GM23338 (cell line): ENCODE measurements at regions not wholly inside any gene's neighbourhood (a gene's known extent, or its start where the extent isn't known, plus 50 kb on each side); places are given as distances from the start of the nearest gene placed in this dataset.

ENCODE experiments used
- ATAC-seq: fragments of 200-7000 bp; cut with Tn5 transposase; 3 replicates; pipeline ENCODE4 v1.9.1; 2020
- DNase-seq: peaks from one replicate; pipeline ENCODE4 v3.0.0-alpha.2; 2015; ENCODE audit warnings: low spot score
- H2AFZ ChIP-seq: fragments of 200-600 bp; sonication (generic); 2 replicates; pipeline ENCODE4 v1.8.0; 2016; ENCODE audit warnings: antibody characterized with exemption, mild to moderate bottlenecking, moderate library complexity
- H3F3A ChIP-seq: fragments of 200-600 bp; sonication (generic); replicated peaks from 2 replicates; pipeline ENCODE4 v1.8.0; 2017; ENCODE audit warnings: antibody characterized with exemption, mixed run types, low read depth
- H3K27ac ChIP-seq: fragments of 200-600 bp; sonication (generic); 2 replicates; pipeline ENCODE4 v1.6.1; 2016; ENCODE audit warnings: low read depth
- H3K27me3 ChIP-seq: fragments of 200-600 bp; sonication (generic); 2 replicates; pipeline ENCODE4 v1.8.0; 2016; ENCODE audit warnings: mild to moderate bottlenecking, mixed run types, moderate library complexity; ENCODE audit not compliant: insufficient read depth
- H3K36me3 ChIP-seq: fragments of 200-600 bp; sonication (generic); 2 replicates; pipeline ENCODE4 v1.8.0; 2016; ENCODE audit warnings: mild to moderate bottlenecking; ENCODE audit not compliant: insufficient read depth
- H3K4me1 ChIP-seq: fragments of 200-600 bp; sonication (generic); 2 replicates; pipeline ENCODE4 v1.8.0; 2016; ENCODE audit warnings: mild to moderate bottlenecking, moderate library complexity; ENCODE audit not compliant: insufficient read depth
- H3K4me2 ChIP-seq: fragments of 200-600 bp; sonication (generic); 2 replicates; pipeline ENCODE4 v1.7.1; 2017; ENCODE audit warnings: mixed run types
- H3K4me3 ChIP-seq: fragments of 200-600 bp; sonication (generic); 2 replicates; pipeline ENCODE4 v1.6.1; 2016; ENCODE audit warnings: mixed run types
- H3K79me2 ChIP-seq: fragments of 200-600 bp; sonication (generic); replicated peaks from 2 replicates; pipeline ENCODE4 v1.8.0; 2017; ENCODE audit warnings: mild to moderate bottlenecking; ENCODE audit not compliant: insufficient read depth
- H3K9me2 ChIP-seq: fragments of 200-600 bp; sonication (generic); 2 replicates; pipeline ENCODE4 v1.8.0; 2017; ENCODE audit not compliant: insufficient read depth
- H4K20me1 ChIP-seq: fragments of 200-600 bp; sonication (generic); replicated peaks from 2 replicates; pipeline ENCODE4 v1.8.0; 2017; ENCODE audit warnings: mild to moderate bottlenecking; ENCODE audit not compliant: insufficient read depth
- H3K27ac Mint-ChIP-seq: 2 replicates; pipeline ENCODE4 v1.8.0; 2020; ENCODE audit warnings: inconsistent platforms, mild to moderate bottlenecking, moderate library complexity, mixed read lengths
- H3K27me3 Mint-ChIP-seq: 3 replicates; pipeline ENCODE4 v1.8.0; 2022; ENCODE audit warnings: low read depth, mild to moderate bottlenecking, moderate library complexity, mixed read lengths, inconsistent platforms; ENCODE audit not compliant: insufficient read depth, poor library complexity
- H3K36me3 Mint-ChIP-seq: 3 replicates; pipeline ENCODE4 v1.8.0; 2021; ENCODE audit warnings: low read depth, mild to moderate bottlenecking, inconsistent platforms, moderate library complexity, mixed read lengths
- H3K4me1 Mint-ChIP-seq: 3 replicates; pipeline ENCODE4 v1.8.0; 2020; ENCODE audit warnings: mild to moderate bottlenecking, inconsistent platforms, mixed read lengths
- H3K4me3 Mint-ChIP-seq: 3 replicates; pipeline ENCODE4 v1.8.0; 2021; ENCODE audit warnings: moderate library complexity, mild to moderate bottlenecking, inconsistent platforms, mixed read lengths
- H3K9me3 Mint-ChIP-seq: 3 replicates; pipeline ENCODE4 v1.8.0; 2020; ENCODE audit warnings: moderate library complexity, mild to moderate bottlenecking, inconsistent platforms, mixed read lengths
- CREB1 ChIP-seq: fragments of 250-450 bp; sonication (Bioruptor Pico); IDR thresholded peaks from 2 replicates; pipeline ENCODE4 v1.5.0; 2020; ENCODE audit warnings: low read depth, mild to moderate bottlenecking, moderate library complexity
- CTCF ChIP-seq, 2 experiments: fragments of 200-600 bp in 1 of 2; sonication (generic) in 1 of 2; conservative IDR thresholded peaks; 2 replicates each; pipeline versions ENCODE4 v1.5.1 to v1.6.1; 2016 to 2017; ENCODE audit warnings: antibody characterized with exemption in 2 of 2, low read depth in 2 of 2, mild to moderate bottlenecking in 2 of 2, moderate library complexity in 1 of 2
- ETS1 ChIP-seq: IDR thresholded peaks from 2 replicates; pipeline ENCODE4 v1.6.1; 2016; ENCODE audit warnings: antibody characterized with exemption
- EZH2 ChIP-seq: fragments of 200-600 bp; sonication (generic); IDR thresholded peaks from one replicate; pipeline ENCODE4 v1.8.0; 2017; ENCODE audit warnings: antibody characterized with exemption, mild to moderate bottlenecking, low read depth; ENCODE audit not compliant: unreplicated experiment
- EZH2phosphoT487 ChIP-seq: fragments of 200-600 bp; sonication (generic); IDR thresholded peaks from one replicate; pipeline ENCODE4 v1.8.1; 2018; ENCODE audit warnings: antibody characterized with exemption; ENCODE audit not compliant: unreplicated experiment
- JUNB ChIP-seq: IDR thresholded peaks from one replicate; pipeline ENCODE4 v1.6.1; 2016; ENCODE audit warnings: antibody characterized with exemption; ENCODE audit not compliant: unreplicated experiment
- NANOG ChIP-seq: IDR thresholded peaks from 2 replicates; pipeline ENCODE4 v1.6.1; 2016; ENCODE audit warnings: antibody characterized with exemption, borderline replicate concordance
- POLR2AphosphoS5 ChIP-seq: IDR thresholded peaks from 2 replicates; pipeline ENCODE4 v1.6.1; 2016; ENCODE audit warnings: antibody characterized with exemption, low read depth
- STAT1 ChIP-seq: IDR thresholded peaks from one replicate; pipeline ENCODE4 v1.6.1; 2016; ENCODE audit warnings: antibody characterized with exemption; ENCODE audit not compliant: unreplicated experiment
- ZNF331 ChIP-seq: fragments of 250-450 bp; sonication (Bioruptor Pico); IDR thresholded peaks from 2 replicates; pipeline ENCODE4 v1.5.0; 2020; ENCODE audit warnings: low read depth, mild to moderate bottlenecking, moderate library complexity
- ZNF462 ChIP-seq: fragments of 250-450 bp; sonication (Bioruptor Pico); IDR thresholded peaks from 2 replicates; pipeline ENCODE4 v1.5.0; 2020; ENCODE audit warnings: mild to moderate bottlenecking, moderate library complexity
- TF ChIP-seq, protein P1 (sequence below): IDR thresholded peaks from one replicate; pipeline ENCODE4 v1.6.1; 2018; ENCODE audit warnings: antibody characterized with exemption; ENCODE audit not compliant: unreplicated experiment

DNA sequence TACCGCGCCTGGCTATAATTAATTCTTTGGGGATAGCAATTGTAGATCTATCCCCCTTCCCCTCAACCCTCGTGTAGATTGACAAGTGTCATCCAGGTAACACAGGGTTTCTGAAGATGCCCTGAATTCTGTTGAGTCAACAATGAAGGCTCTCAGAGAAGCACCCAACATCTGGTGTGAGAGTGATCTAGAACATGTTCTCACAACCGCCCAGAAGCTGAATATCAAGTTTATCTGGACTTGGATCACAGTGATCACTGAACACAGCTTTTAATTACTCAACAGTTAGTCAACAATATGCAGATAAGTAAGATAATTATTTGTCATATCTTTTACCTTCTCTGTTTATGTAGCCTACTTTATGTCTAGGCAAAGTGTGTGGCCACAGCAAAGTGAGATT lies 204.2 kb upstream of the RGMB start:
- Mint-ChIP-seq H3K4me3 (no peak overlapping the region), H3K36me3 (no peaks in the 10 kb centered on the region), H3K9me3 (no peaks in the 10 kb centered on the region), H3K27ac (no peak overlapping the region), H3K27me3 (peaks cover 3% of the 10 kb centered on the region), H3K4me1 (peaks cover 4% of the 10 kb centered on the region; the same call in 2 of the 3 replicates)
- Histone ChIP-seq H3K36me3 (no peaks in the 10 kb centered on the region), H3K9me2 (peaks cover 6% of the 10 kb centered on the region), H3K4me2 (no peak overlapping the region), H3K27ac (no peak overlapping the region), H3K27me3 (no peaks in the 10 kb centered on the region), H3K79me2 (no peaks in the 10 kb centered on the region), H3K4me3 (no peak overlapping the region), H3K4me1 (no peaks in the 10 kb centered on the region), H3F3A (no peaks in the 10 kb centered on the region), H2AFZ (no peak overlapping the region), H4K20me1 (no peaks in the 10 kb centered on the region)
- DNase-seq: no peak
- TF ChIP-seq CTCF (conservative IDR thresholded peaks at IDR 0.05; ENCODE audit: low read depth in 2 of 2): no peak
- TF ChIP-seq, protein P1, sequence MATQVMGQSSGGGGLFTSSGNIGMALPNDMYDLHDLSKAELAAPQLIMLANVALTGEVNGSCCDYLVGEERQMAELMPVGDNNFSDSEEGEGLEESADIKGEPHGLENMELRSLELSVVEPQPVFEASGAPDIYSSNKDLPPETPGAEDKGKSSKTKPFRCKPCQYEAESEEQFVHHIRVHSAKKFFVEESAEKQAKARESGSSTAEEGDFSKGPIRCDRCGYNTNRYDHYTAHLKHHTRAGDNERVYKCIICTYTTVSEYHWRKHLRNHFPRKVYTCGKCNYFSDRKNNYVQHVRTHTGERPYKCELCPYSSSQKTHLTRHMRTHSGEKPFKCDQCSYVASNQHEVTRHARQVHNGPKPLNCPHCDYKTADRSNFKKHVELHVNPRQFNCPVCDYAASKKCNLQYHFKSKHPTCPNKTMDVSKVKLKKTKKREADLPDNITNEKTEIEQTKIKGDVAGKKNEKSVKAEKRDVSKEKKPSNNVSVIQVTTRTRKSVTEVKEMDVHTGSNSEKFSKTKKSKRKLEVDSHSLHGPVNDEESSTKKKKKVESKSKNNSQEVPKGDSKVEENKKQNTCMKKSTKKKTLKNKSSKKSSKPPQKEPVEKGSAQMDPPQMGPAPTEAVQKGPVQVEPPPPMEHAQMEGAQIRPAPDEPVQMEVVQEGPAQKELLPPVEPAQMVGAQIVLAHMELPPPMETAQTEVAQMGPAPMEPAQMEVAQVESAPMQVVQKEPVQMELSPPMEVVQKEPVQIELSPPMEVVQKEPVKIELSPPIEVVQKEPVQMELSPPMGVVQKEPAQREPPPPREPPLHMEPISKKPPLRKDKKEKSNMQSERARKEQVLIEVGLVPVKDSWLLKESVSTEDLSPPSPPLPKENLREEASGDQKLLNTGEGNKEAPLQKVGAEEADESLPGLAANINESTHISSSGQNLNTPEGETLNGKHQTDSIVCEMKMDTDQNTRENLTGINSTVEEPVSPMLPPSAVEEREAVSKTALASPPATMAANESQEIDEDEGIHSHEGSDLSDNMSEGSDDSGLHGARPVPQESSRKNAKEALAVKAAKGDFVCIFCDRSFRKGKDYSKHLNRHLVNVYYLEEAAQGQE: no peak
- TF ChIP-seq EZH2: no peak
- TF ChIP-seq EZH2phosphoT487: no peak
- TF ChIP-seq ZNF462: no peak
- TF ChIP-seq JUNB: no peak
- no peak for TF ChIP-seq ZNF331 (CRISPR knock-in tag)
- TF ChIP-seq CREB1 (CRISPR knock-in tag): no peak
- TF ChIP-seq NANOG: no peak
- no peak for TF ChIP-seq STAT1
- no peak for TF ChIP-seq POLR2AphosphoS5
- no peak for TF ChIP-seq ETS1
- ATAC-seq: no peak
